Spleen (tissue), 7 donors: ENCODE measurements at regions not wholly inside any gene's neighbourhood (a gene's known extent, or its start where the extent isn't known, plus 50 kb on each side); places are given as distances from the start of the nearest gene placed in this dataset.

ENCODE experiments used
- POLR2A ChIP-seq, 3 donors: fragments of 450-650 bp; IDR thresholded peaks; one replicate each; pipeline ENCODE4 v1.5.1; 2017; ENCODE audit warnings: antibody characterized with exemption in 3 of 3, mild to moderate bottlenecking in 1 of 3
- TF ChIP-seq, protein P1 (sequence below), 11 experiments: fragments of 200-600 bp in 7 of 11; fragments of 450-650 bp in 4 of 11; sonication (generic) in 4 of 11; IDR thresholded peaks in 8 of 11; conservative IDR thresholded peaks in 3 of 11; 1 replicate in 7 of 11; 2 replicates in 4 of 11; pipeline versions ENCODE4 v1.4.0 to v1.8.0; 2016 to 2021; ENCODE audit warnings: antibody characterized with exemption in 11 of 11, inconsistent platforms in 4 of 11, mild to moderate bottlenecking in 1 of 11
- donor health status: DM: no; HTN: no; CAD: no; lungs with moderate emphysema.
- donor health status: DM: no; HTN: no; CAD: no.
- donor health status: DM: no; HTN: no; CAD: no.

DNA sequence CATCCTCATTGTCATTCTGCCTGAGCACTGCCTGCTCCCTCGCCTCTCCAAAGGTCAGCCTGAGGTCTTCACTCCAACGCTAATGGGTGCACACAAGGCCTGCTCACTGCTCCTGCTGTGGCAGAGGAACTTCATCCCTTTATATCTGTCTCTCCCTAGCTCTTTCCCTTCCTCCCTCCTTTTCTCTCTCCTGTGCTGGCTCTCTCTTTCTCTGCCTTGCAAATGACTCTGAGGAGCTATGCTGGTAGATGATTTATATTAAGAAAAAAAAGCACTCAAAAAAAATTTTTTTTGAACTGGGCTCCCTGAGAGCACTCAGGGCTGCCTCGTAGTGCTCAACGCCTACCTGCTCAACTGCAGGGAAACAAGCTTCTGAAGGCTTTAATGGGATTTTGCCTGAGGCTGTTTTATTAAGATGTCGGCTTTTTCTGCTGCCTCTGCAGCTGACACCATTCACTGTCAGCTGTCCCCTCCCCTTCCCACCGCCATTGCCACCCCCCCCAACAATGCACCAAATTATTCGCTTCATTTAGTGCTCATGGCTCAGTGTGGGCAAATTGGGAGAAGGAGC, 137.7 kb upstream of the DEFB112 start:
- no peak for TF ChIP-seq POLR2A (IDR thresholded peaks at IDR 0.05)
- TF ChIP-seq, protein P1, sequence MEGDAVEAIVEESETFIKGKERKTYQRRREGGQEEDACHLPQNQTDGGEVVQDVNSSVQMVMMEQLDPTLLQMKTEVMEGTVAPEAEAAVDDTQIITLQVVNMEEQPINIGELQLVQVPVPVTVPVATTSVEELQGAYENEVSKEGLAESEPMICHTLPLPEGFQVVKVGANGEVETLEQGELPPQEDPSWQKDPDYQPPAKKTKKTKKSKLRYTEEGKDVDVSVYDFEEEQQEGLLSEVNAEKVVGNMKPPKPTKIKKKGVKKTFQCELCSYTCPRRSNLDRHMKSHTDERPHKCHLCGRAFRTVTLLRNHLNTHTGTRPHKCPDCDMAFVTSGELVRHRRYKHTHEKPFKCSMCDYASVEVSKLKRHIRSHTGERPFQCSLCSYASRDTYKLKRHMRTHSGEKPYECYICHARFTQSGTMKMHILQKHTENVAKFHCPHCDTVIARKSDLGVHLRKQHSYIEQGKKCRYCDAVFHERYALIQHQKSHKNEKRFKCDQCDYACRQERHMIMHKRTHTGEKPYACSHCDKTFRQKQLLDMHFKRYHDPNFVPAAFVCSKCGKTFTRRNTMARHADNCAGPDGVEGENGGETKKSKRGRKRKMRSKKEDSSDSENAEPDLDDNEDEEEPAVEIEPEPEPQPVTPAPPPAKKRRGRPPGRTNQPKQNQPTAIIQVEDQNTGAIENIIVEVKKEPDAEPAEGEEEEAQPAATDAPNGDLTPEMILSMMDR (IDR thresholded peaks at IDR 0.05 in 8 of 11, conservative IDR thresholded peaks at IDR 0.05 in 3 of 11), result no peak
